HG03095 (cell line): ENCODE measurements at regions not wholly inside any gene's neighbourhood (a gene's known extent, or its start where the extent isn't known, plus 50 kb on each side); places are given as distances from the start of the nearest gene placed in this dataset.
"Not testable (repeated sequence)": the region's sequence is repeated elsewhere in the genome, so short reads cannot be mapped to it uniquely, and the experiment has no call there.

Experiments used
- ATAC-seq: cut with Tn5 transposase; IDR thresholded peaks from one replicate; pipeline ENCODE4 v1.9.1; 2021; ENCODE audit warnings: moderate library complexity; ENCODE audit not compliant: unreplicated experiment

- no peak for ATAC-seq
Observed at GRCh38 chr9:129416821-129417539, 203.9 kb downstream of the C9orf50 start.

- ATAC-seq, result no peak
Observed at GRCh38 chr9:129415942-129416651, 204.8 kb downstream of the C9orf50 start.

- no peak for ATAC-seq
Observed at GRCh38 chr9:129414993-129415941, 205.6 kb downstream of the C9orf50 start.

DNA sequence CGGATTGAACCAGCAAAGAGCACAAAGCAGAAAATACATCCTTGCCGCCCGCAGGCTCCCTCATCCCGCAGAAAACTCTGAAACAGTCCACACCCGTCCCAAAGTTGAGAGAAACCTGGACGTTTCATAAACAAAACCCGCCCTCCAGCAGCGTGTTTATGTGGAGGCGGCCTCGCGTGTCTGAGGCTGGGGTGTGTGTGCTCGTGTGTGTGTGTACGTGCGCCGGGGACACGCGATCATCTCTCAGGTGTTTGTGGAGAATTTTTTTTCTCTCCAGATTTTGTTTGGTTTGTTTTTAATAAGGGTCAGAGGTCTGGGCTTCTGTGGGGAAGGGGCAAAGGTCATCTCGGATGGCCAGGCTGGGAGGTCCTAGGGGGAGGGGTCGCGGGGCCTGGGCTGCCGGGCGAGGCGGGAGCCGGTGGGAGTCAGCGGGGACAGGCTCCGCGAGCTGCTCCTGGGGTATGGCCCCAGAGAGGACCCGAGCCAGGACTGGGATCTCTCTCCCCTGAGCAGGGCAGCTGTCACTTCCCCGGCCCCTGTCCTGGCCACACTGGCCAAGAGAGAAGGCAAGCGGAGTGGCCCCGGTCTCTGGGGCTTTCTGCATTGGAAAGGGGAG, 206.4 kb downstream of the C9orf50 start:
- ATAC-seq, result no peak

GRCh38 chr9:129413537-129414376, 207.1 kb downstream of the C9orf50 start:
- peak; percentile 69 for ATAC-seq

DNA sequence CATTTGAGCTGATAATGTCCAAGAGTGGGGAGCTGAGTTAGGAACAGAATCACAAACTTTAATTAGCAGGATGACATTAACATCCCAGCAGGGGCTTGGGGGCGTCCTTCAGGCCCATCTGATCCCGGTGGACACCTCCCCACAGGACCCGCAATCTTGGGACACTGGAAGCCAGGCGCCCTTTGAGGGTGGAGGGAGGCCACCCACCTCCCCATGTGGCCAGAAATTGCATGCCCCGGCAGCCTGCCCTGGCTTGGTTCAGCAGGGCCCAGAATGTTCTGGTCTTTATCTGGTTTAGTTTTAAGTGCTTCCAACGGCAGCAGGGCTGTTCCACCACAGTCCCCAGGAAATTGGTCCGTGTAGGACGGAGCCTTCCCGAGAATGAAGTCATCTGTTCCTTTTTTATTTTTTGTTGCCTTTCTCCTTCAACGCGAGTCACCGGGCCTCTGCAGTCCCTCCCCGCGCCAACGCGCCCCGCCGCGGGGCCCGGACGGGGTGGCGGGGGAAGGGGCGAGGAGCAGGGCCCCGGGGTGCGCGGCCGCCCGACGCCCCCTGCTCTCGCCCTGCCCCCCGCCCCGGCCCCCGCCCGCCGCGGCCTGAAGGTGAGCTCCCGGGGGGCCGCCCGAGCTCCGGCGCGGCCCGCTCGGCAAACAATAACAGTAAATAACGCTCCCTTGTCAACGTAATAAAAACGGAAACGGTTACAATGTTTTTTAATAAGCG, 207.9 kb downstream of the C9orf50 start:
- peak; percentile 12 for ATAC-seq

DNA sequence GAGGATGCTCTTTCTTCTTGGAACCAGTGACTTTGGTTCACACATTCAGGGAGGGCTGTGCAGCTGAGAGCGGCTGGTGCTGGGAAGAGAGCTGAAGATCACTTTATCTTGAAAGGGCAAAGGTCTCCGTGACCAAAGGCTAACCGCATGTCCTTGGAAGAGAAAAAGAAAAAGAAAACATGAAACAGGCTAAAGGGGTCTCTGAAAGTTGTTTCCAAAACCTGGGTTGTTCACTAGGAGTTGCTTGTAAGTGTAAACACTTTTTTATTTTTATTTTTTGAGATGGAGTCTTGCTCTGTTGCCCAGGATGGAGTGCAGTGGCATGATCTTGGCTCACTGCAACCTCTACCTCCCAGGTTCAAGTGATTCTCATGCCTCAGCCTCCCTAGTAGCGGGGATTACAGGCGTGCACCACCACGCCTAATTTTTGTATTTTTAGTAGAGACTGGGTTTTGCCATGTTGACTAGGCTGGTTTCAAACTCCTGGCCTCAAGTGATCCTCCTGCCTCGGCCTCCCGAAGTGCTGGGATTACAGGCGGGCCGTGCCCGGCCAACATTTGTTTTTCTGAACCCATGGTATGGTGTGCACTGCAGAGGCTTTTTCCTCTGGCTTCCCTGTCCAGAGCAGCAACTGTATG, 208.6 kb downstream of the C9orf50 start:
- not testable (repeated sequence) for ATAC-seq

DNA sequence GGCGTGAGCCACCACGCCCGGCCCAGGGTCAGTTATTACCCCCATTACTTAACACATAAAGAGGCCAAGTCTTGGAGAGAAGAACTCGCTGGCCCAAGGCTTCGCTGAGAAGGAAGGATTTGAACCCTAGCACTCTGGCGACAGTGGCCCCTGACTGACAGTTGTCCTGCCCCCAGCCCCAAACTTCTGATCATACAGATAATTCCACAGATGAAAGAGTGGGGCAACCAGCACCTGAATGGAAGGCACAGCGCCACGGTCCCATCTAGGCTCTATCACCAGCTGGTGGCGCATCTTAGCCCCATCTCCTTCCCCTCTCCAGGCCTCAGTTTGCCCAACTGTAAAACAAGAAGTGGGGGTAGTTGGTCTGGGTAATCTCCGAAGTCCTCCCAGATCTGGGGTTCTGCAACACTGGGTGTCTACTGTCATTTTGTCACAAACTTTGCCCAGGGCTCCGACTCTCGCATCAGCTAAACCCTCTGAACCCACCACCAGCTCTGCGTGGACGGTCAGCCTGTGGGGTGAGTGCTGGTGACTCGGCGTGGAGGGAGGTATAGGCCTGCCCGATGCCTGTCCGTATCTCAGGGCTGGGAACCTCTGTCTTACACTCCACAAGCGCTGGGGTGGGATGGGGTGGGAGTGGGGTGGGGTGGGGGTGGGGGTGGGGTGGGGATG, 209.3 kb downstream of the C9orf50 start:
- no peak for ATAC-seq

DNA sequence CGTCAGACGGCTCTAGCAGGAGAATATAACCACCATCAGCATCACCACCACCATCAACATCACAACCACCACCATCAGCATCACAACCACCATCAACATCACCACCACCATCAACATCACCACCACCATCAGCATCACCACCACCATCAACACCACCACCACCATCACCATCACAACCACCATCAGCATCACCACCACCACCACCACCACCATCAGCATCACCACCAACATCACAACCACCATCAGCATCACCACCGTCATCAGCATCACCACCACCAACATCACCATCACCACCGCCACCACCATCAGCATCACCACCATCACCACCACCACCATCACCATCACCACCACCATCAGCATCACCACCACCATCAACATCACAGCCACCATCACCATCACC, 210.7 kb downstream of the C9orf50 start:
- ATAC-seq, result no peak

DNA sequence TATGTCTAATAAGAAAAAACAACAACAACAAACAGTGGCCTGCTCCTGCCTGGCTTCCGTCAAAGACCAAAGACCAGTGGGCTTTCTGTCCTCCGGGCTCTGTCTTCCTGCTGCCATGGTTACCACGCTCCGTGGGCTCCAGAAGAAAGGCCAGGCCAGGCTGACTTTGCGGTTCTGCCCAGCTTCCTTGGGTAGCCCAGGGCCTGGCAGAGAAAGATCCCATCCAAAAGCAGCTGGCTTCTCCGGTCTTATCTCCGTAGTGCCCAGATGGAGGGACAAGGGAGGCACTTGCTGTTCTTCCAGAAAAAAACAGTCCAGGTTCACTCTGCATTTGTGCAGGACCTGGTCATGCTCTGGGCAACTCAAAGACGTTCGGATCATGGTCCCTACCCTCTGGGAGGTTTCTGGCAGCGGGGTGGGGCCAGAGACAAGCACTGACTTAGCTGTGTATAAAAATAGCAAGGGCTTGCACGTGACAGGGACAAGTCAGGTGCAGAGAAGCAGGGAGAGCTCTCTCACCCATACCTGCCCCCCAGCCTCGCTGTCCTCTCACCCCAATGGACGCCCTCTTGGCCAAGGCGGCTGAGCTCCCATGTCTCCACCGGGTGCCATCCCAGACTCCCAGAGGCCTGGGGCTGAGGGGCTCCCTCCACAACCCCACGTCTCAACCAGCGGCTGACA, 212.2 kb downstream of the C9orf50 start:
- ATAC-seq, result no peak

- no peak for ATAC-seq
Observed at GRCh38 chr9:129407905-129408452, 212.9 kb downstream of the C9orf50 start.

DNA sequence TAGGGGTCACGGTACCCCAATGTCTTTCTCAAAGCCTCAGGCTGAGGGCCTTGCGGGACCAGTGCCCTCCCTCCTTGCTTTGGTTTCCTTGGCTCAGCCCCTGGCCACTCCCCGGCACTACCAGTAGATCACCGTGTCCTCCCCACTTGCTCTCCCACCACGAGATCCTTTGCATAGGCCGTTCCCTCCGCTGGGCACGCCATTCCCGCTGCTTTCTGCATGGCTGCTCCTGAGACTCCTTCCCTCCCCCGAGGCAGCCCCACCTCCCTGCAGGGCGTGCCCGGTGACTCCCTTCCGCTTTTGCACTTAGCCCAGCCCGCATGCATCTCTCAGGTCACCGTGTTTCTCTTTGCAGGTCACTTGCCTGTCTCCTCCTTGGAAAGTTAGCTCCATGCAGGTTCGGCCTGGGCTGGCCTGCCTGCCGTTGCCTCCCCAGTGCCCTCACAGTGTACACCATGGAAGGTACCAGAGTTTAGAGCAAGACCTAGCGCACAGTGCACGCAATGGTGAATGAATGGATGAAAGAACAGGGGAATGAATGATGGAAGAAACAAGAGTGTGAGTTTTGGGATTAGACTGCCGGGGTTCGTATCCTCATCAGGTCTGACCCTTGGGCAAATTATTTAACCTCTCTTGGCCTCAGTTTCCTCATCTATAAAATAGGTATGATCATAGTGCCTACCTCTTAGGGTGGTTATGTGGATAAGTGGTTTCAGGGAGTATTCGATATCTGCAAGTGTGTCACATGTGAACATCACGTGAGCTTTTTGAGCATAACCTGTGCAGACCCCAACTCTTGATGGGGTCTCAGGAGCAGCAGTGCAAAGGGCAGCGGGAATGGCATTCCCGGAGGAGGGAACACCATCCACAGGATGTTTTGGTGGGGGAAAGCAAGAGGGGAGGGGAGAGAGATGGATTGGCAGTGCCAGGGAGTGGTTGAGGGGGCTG, 214.3 kb downstream of the C9orf50 start:
- no peak for ATAC-seq

DNA sequence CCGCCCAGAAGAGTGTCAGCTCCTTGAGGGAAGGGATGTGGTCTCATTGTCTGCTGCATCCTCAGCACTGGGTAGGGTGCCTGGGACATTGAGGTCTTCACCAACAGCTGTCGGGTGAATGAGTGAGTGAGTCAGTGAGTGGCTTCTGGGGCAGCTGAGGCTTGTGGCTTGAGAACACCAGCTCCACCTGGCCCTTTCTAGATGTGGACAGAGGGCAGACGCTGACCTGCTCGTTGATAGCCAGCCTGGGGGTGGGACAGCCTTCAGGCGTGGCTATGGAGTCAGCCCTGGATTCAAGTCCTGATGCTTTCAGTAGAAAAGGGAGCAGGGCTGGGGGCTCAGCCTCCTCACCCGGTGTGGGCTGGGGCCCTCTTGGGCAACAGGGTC, 215.1 kb downstream of the C9orf50 start:
- no peak for ATAC-seq

- ATAC-seq, result no peak
Observed at GRCh38 chr9:129405089-129405826, 215.6 kb downstream of the C9orf50 start.

- no peak for ATAC-seq
Observed at GRCh38 chr9:129404621-129405020, 216.3 kb downstream of the C9orf50 start.
